LNCAP (cell line): ENCODE measurements at regions not wholly inside any gene's neighbourhood (a gene's known extent, or its start where the extent isn't known, plus 50 kb on each side); places are given as distances from the start of the nearest gene placed in this dataset.

ENCODE experiments used
- TF ChIP-seq, protein P1 (sequence below): fragments of 450-650 bp; IDR thresholded peaks from 2 replicates; pipeline ENCODE4 v1.5.1; 2017; ENCODE audit warnings: mild to moderate bottlenecking

DNA sequence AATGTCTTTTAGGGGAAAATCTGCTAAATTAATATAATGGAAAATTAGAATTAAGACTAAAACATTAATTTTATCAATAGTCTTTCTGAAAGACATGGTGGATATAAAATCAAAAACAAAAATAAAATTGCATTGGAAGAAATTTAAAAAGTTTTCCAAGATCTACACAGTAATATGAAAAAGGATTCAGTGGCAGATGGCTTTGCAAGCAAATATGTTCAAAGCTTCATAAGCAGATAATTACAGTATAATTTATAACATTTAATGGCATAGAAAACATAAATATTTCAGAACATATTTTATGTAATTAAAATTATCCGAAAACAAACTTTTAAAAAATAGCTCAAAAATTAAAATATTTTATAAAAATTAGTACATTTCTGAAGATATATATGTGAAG, 512.4 kb upstream of the CYLC2 start:
- TF ChIP-seq, protein P1, sequence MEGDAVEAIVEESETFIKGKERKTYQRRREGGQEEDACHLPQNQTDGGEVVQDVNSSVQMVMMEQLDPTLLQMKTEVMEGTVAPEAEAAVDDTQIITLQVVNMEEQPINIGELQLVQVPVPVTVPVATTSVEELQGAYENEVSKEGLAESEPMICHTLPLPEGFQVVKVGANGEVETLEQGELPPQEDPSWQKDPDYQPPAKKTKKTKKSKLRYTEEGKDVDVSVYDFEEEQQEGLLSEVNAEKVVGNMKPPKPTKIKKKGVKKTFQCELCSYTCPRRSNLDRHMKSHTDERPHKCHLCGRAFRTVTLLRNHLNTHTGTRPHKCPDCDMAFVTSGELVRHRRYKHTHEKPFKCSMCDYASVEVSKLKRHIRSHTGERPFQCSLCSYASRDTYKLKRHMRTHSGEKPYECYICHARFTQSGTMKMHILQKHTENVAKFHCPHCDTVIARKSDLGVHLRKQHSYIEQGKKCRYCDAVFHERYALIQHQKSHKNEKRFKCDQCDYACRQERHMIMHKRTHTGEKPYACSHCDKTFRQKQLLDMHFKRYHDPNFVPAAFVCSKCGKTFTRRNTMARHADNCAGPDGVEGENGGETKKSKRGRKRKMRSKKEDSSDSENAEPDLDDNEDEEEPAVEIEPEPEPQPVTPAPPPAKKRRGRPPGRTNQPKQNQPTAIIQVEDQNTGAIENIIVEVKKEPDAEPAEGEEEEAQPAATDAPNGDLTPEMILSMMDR: no peak

DNA sequence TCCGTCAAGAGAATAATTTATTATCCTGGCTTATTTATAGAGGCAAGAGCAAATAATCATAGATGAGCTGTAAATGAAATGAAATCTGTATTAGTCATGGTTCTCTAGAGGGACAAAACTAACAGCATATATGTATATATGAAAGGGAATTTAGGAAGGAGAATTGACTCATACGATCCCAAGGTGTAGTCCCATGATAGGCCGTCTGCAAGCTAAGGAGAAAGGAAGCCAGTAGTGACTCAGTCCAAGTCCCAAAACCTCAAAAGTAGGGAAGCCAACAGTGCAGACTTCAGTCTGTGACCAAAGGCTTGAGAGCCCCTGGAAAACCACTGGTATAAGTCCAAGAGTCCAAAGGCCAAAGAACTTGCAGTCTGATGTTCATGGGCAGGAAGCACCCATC, 515.9 kb upstream of the CYLC2 start:
- TF ChIP-seq, protein P1: no peak

DNA sequence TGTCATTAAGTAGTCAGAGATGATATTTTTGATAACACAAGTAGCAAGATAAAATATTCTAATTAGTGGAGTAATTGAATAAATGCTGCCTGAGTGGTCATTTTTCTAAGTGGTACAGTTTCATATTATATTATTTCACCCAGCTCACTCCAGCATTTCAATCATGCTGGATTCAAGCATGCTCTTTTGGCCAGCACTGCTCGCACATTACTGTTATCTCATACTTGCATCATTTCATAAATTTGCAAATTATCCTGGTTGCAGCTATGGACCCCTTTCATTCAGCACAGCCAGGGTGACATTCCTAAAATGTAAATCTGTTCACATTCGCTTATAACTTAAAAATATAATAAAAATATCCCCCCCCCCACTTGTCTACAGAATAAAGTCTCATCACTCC, 520.8 kb upstream of the CYLC2 start:
- TF ChIP-seq, protein P1: no peak

DNA sequence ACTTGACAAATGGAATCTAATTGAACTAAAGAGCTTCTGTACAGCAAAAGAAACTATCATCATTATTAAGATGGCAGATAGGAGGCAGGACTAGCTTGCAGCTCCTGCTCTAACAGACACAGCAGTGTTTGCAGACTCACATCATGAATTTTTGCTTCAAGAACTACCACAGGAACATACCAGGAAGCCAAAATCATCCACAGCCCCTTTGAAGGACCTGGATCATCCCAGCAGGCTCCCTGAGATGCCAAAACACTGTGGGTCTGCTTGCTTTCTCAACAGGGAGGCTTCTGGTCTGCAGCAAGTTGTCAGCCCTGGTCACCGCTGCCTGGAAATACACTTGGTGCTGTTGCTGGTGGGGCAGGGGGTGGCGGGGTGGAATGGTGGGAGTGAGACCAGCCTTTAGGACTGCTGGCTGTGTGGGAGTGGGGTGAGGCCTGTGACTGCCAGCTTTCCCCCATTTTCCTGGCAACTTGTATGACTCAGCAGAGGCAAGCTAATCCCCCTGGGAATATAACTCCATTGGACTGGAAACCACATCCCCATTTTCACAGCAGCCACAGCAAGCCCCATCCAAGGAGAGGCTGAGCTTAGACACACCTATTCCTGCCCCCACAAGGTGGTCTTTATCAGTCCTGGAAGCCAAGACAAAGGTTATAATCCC, 533.8 kb upstream of the CYLC2 start:
- TF ChIP-seq, protein P1: no peak

DNA sequence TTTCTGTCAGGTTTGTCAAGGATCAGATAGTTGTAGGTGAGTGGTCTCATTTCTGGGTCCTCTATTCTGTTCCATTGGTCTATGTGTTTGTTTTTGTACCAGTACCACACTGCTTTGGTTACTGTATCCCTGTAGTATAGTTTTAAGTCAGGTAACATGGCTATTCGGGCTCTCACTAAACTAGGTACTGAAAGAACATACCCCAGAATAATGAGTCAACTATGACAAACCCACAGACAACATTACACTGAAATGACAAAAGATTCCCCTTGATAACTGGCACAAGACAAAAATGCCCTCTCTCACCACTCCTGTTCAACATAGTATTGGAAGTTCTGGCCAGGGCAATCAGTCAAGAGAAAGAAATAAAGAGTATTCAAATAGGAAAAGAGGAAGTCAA, 535.3 kb upstream of the CYLC2 start:
- TF ChIP-seq, protein P1: no peak

DNA sequence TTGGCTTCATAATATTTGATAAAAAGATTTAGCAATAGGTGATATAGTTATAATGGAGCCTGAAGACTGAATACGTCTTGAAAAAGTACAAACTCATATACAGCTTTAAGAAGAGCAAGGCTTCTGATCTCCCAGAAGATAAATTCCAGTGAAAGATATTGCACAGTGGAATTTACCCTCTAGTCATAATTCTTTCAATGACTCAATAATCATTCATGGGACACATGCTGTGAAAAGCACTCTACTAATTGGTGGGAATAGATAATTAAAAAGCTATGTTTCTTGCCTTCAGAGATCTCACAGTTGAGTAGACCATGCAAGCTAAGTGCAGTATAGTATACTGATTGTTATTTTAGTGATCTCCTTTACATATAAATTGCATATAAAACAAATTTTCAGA, 538.6 kb upstream of the CYLC2 start:
- TF ChIP-seq, protein P1: no peak

DNA sequence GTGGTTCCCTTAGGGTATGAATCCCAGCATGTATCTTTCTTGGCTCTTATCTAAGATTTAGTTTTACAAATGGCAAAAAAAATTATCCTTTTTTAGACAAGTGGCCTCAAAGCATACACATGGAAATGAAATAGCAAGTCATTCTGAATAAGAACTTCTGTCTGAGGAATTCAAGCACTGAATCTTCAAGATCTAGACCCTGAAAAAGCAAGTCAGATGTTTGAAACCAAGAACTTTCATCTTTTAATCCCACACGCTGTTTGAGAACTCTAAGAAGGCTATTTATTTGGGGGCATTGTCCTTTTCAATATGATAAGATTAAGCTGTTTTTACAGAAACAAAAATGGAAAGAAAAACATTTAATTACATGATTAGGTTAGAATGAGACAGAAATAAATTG, 549.2 kb upstream of the CYLC2 start:
- TF ChIP-seq, protein P1: no peak
